SHP77 treated with DMSO at 0.1 percent for 48 hours (cell line): ENCODE measurements at regions not wholly inside any gene's neighbourhood (a gene's known extent, or its start where the extent isn't known, plus 50 kb on each side); places are given as distances from the start of the nearest gene placed in this dataset.

ENCODE experiments used
- DNase-seq: peaks from one replicate; lab custom pipeline; 2025; lab: John Stamatoyannopoulos, UW

DNA sequence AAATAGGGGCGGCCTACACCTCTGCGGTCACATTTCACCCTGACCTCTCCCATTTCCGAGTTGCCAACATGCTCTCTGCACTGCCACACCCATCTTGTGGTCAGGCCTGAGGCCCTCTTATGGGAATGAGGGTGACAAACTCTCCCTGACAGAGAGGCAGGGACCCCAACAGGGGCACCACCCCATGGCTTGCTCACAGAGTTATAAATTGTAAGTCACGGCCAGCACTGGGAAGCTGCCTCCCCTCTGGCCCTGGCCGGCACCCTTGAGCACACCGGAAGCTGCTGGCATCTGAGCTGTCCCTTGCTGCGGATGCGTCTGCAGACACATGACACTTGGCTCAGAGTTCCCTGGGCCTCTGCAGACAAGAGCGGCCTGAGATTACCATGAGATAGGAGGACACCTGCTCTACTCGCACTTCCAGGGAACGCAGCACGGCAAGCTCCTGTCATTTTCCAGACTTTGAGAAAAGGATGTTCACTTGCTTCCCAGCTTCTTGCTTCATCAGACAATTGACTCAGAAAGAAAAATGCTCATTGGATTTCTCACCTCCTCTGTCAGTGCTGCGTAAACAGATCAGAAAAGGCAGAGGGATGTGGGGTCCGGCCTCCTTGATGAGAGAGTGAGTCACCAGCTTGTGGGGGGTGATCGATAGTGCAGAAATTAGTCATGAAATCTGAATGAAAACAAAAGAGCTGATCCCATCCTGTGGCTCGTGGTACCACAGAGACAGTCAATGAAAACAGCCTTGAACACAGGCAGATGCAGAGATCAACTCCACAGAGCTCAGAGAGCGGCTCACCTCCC lies 269.8 kb downstream of the SYK start:
- peak; percentile 35 for DNase-seq

GRCh38 chr9:91073049-91073810 lies 271.6 kb downstream of the SYK start:
- DNase-seq: no peak

- DNase-seq: no peak
Observed at GRCh38 chr9:91073811-91074771, 272.5 kb downstream of the SYK start.

GRCh38 chr9:91074866-91075265 lies 273.2 kb downstream of the SYK start:
- no peak for DNase-seq

- DNase-seq: no peak
Observed at GRCh38 chr9:91075279-91075678, 273.7 kb downstream of the SYK start.

GRCh38 chr9:91077624-91078368 lies 276.2 kb downstream of the SYK start:
- no peak for DNase-seq

- no peak for DNase-seq
Observed at GRCh38 chr9:91078369-91078695, 276.7 kb downstream of the SYK start.

DNA sequence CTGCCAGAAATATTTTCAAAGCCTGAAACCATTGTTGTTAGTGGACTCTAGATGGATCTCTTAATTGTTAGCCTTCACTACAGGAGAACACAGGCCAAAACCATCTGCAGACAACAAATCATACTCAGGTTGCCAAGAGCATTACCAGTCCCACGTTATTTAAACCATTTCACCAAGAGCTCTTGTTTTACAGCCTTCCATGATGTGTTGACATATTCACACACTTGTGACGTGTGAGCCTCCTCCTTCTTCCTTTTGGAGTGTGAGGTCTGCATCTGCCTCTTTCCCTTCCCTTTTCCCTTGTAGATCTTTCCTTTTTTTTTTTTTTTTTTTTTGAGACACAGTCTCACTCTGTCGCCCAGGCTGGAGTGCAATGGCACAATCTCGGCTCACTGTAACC lies 279.0 kb downstream of the AUH start:
- DNase-seq: no peak

GRCh38 chr9:91084896-91085516 lies 276.7 kb downstream of the AUH start:
- DNase-seq: no peak

DNA sequence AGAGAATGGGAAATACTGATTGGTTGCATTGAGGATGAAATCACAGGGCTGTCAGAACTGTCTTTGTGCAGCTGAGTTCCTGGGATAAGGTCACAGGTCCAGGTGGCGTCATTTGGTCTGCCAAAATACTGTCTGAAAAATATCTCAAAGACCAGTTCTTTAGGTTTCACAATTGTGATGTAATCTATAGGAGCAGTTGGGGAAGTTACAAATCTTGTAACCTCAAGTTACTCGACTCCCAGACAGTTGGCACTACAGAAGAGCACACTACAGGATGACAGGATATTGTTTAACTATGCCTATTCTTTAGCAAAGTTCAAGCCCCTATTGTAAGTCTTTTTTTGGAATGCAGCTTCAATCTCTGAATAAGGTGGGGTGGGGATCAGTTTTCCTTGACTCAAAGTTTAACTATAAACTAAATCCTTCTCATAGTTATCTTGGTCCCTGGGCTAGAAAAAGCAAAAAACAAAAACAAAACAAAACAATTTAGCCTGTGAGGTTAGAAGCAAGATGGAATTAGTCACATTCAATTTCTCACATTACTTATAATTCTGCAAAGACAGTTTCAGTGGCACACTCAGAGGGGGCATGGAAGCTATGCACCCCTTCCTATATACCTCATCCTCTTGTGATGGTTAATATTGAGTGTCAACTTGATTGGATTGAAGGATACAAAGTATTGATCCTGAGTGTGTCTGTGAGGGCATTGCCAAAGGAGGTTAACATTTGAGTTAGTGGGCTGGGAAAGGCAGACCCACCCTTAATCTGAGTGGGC lies 276.0 kb downstream of the AUH start:
- DNase-seq: no peak

DNA sequence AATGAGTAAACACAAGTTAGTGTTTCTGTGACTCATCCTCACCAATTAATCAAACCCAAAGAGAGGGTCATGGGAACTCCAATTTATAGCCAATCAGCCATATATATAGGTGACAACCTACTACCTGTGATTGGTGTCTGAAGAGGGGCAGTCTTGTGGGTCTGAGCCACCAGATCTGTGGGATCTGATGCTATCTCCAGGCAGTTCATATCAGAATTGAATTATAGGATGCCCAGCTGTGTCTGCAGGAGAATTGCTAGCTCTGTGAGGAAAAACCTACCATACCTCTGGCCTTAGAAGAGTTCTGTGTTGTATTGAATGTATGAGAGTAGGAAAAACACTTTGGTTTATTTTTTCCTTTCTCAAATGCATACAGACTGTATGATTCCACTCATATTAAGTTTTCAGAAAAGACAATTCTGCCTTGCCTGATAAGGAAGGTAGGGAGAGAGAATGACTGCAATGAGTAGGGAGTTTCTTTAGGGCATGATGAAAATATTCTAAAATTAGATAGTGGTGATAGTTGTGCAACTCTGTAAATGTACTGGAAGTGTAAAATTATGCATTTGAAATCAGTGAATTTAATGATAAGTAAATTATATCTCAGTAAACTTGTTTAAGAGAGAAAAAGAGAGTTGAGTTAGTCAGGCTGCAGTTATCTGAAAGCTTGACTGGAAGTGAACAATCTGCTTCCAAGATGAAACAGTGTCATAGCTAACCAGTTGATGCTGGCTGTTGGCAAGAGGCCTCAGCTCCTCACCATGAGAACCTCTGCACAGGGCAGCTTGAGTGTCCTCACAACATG lies 274.9 kb downstream of the AUH start:
- DNase-seq: no peak

- no peak for DNase-seq
Observed at GRCh38 chr9:91087462-91087759, 274.3 kb downstream of the AUH start.

DNA sequence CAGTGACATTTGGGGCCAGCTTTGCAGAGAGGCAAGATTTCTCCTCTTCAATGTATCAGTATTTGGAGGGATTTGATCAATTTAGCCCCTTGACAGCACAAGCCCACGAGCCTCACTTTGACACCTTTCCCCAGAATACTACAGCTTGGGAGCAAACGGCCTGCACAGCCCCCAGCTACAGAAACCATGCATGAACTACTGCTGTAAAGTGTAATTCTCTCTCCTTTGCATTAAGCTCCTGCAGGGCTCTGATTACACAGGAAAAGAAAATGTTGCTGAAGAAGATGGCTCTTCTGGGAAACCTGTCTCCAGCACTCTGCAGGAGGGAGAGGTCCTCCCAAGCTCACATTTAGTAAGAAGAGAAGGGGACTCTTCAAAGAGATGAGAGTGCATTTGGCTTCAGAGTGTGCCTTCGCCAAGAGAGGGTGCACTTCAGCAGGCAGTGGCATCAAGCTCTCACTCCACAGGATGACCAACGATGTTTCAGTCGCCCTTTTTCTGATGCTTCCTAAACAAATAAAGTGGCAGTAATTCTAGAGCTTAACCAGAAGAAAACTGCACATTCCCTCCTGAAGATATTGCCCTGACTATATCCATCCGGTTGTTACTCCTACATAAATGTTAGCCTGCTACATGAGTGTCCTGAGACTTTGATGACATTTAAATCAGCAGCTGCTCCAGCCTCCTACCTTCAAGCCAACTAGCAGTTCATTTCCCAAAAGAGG lies 272.2 kb downstream of the AUH start:
- DNase-seq: peak; percentile 41

GRCh38 chr9:91090130-91090410 lies 271.6 kb downstream of the AUH start:
- DNase-seq: no peak

GRCh38 chr9:91092214-91092613 lies 269.5 kb downstream of the AUH start:
- DNase-seq: no peak

DNA sequence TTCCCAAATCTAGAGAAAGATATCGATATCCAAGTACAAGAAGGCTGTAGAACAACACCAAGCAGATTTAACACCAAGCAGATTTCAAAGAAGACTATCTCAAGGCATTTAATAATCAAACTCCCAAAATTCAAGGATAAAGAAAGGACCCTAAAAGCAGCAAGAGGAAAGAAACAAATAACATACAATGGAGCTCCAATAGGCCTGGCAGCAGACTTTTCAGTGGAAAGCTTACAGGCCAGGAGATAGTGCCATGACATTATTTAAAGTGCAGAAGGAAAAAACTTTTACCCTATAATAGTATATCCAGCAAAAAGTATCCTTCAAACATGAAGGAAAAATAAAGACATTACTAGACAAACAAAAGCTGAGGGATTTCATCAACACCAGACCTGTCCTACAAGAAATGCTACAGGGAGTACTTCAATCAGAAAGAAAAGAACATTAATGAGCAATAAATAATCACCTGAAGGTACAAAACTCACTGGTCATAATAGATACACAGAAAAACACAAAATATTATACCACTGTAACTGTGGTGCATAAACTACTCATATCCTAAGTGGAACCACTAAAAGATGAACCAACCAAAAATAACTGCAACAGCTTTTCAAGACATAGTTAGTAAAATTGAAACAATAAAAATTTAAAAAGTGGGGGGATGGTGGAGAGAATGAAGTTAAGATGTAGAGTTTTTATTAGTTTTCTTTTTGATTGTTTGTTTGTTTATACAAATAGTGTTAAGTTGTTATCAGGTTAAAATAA lies 267.2 kb downstream of the AUH start:
- no peak for DNase-seq

DNA sequence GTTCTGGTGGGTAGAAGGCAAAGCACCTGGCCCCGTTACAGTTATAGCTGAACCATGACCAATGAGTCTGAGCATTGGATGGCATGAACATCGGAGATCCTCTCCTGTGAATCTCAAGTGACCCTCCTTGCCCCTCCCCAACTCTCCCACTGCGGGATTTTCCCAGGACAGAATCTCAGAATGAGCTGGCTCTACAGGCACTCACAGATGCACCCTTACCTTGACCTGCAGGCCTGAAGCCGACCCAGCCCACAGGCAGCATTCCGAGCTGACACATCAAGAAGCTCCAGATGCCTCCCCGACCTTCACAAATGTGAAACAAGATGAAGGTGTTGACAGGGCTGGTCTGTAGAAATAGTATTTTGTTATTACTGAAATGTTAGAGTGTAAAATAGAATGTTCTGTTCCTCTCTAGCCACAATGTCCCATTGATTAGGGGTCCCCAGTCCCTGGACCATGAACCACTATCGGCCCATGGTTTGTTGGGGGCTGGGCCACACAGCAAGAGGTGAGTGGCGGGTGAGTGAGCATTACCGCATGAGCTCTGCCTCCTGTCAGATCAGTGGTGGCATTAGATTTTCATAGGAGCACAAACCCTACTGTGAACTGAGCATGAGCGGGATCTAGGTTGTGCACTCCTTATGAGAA lies 263.4 kb downstream of the AUH start:
- DNase-seq: no peak

DNA sequence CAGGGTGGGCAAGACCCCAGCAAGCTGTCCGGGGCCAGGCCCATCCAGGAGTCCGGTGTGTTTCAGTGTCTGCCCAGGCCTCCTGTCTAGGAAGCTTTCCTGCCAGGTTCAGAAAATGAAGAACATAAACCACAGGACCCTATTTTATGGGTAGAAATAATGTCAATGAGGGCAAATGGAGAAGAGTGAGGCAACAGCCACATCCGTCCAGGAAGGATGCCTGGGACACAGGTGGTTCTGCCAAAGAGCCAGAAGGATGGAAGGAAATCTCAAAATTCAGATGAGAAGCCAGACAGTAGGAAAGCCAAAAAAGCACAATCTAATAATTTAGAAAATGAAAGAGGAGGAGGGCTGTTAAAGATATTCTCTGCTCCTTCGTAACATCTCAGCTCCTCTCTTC lies 262.3 kb downstream of the AUH start:
- DNase-seq: no peak
